Osteoblast (primary cell): ENCODE measurements at regions not wholly inside any gene's neighbourhood (a gene's known extent, or its start where the extent isn't known, plus 50 kb on each side); places are given as distances from the start of the nearest gene placed in this dataset.

Experiments used
- DNase-seq: peaks from one replicate; pipeline ENCODE4 v3.0.0; 2011; ENCODE audit warnings: low spot score, mixed read lengths; ENCODE audit not compliant: insufficient read length; ENCODE audit errors: missing footprints
- H2AFZ ChIP-seq: 2 replicates; pipeline ENCODE4 v1.6.0; 2011; ENCODE audit warnings: mild to moderate bottlenecking, low read length
- H3K27ac ChIP-seq: 2 replicates; pipeline ENCODE4 v1.5.1; 2011; ENCODE audit warnings: mild to moderate bottlenecking, low read depth, low read length, moderate library complexity
- H3K27me3 ChIP-seq: 2 replicates; pipeline ENCODE4 v1.6.0; 2012; ENCODE audit warnings: mild to moderate bottlenecking, control low read depth, inconsistent platforms, low read length, moderate library complexity; ENCODE audit not compliant: insufficient read depth
- H3K36me3 ChIP-seq: 2 replicates; pipeline ENCODE4 v1.5.1; 2011; ENCODE audit warnings: mild to moderate bottlenecking, low read length, control low read depth, moderate library complexity; ENCODE audit not compliant: insufficient read depth
- H3K4me1 ChIP-seq: 2 replicates; pipeline ENCODE4 v1.5.1; 2011; ENCODE audit warnings: mild to moderate bottlenecking, low read length, control low read depth, moderate library complexity; ENCODE audit not compliant: insufficient read depth
- H3K4me2 ChIP-seq: 2 replicates; pipeline ENCODE4 v1.6.0; 2011; ENCODE audit warnings: mild to moderate bottlenecking, low read length; ENCODE audit not compliant: insufficient read depth
- H3K4me3 ChIP-seq: fragments of 200-600 bp; sonication (generic); 3 replicates; pipeline ENCODE4 v1.5.1; 2012; ENCODE audit warnings: mild to moderate bottlenecking, low read length, inconsistent platforms; ENCODE audit not compliant: insufficient read depth
- H3K79me2 ChIP-seq: 2 replicates; pipeline ENCODE4 v1.6.0; 2012; ENCODE audit warnings: mild to moderate bottlenecking, low read length, control low read depth, inconsistent platforms; ENCODE audit not compliant: insufficient read depth
- H3K9me3 ChIP-seq: 2 replicates; pipeline ENCODE4 v1.5.1; 2011; ENCODE audit warnings: low read depth, low read length, control low read depth
- H4K20me1 ChIP-seq: 2 replicates; pipeline ENCODE4 v1.6.0; 2012; ENCODE audit warnings: mild to moderate bottlenecking, low read length, control low read depth; ENCODE audit not compliant: insufficient read depth
- CTCF ChIP-seq: IDR thresholded peaks from 2 replicates; pipeline ENCODE4 v1.5.1; 2011; ENCODE audit warnings: mild to moderate bottlenecking, low read depth, low read length, moderate library complexity; ENCODE audit errors: extremely low read depth

DNA sequence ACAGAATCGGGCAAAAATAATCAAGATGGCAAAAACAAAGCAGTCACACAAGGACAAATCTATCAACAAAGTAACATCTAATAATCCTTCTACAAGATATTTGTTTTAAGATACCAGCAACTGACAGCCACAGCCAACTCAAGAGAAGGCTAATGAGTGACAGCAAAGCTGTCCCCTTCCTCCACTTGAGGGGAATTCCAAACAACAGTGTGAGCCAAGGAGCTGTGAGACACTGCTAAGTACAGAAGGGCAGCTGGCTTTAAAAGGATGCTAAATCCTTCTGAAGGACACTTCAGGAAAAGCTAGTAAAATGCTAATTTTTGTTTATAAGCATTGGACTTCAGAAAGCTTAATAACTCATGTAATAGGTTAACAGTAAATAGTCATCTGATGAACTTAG, 120.3 kb upstream of the GOLGA8J start:
- Histone ChIP-seq H4K20me1 (no peaks in the 10 kb centered on the region), H3K27me3 (peaks cover 45% of the 10 kb centered on the region), H3K36me3 (no peaks in the 10 kb centered on the region), H3K9me3 (no peaks in the 10 kb centered on the region), H3K27ac (no peak overlapping the region), H3K4me1 (no peaks in the 10 kb centered on the region), H3K4me3 (no peak overlapping the region), H3K79me2 (no peaks in the 10 kb centered on the region), H2AFZ (no peak overlapping the region), H3K4me2 (no peak overlapping the region)
- TF ChIP-seq CTCF: no peak
- no peak for DNase-seq

GRCh38 chr15:29959384-29960137, 123.2 kb upstream of the GOLGA8J start:
- H3K9me3 ChIP-seq: no peaks in the 10 kb centered on the region
- peak; percentile 3 for DNase-seq
- no peak overlapping the region for H3K4me2 ChIP-seq
- no peaks in the 10 kb centered on the region for H3K36me3 ChIP-seq
- no peaks in the 10 kb centered on the region for H3K79me2 ChIP-seq
- H3K27me3 ChIP-seq: peaks cover 29% of the 10 kb centered on the region
- no peaks in the 10 kb centered on the region for H4K20me1 ChIP-seq
- no peak overlapping the region for H3K27ac ChIP-seq
- no peak overlapping the region for H3K4me3 ChIP-seq
- TF ChIP-seq CTCF: no peak
- no peak overlapping the region for H2AFZ ChIP-seq
- no peaks in the 10 kb centered on the region for H3K4me1 ChIP-seq

DNA sequence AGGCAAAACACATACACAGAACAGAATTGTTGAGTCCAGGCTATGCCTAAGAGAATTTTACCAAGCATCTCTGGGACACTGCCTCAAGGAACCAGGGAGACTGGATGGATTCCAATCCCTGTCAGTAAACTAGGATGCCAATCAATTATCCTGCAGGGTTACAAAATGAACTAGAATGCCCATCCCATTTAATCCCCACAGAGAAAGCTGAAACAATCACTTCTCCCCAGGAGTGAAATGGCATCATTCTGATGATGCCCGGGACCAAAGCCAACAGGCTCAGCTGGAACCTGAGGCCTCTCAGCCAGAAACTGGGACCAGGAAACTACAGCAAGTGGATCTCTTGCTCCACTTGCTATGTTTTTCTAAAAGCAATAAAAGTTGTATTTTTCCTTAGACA, 130.0 kb upstream of the TJP1 start:
- Histone ChIP-seq H4K20me1 (no peaks in the 10 kb centered on the region), H2AFZ (no peak overlapping the region), H3K36me3 (no peaks in the 10 kb centered on the region), H3K79me2 (no peaks in the 10 kb centered on the region), H3K4me3 (no peak overlapping the region), H3K9me3 (no peaks in the 10 kb centered on the region), H3K27me3 (peaks cover 8% of the 10 kb centered on the region), H3K4me1 (no peaks in the 10 kb centered on the region), H3K4me2 (no peak overlapping the region), H3K27ac (no peak overlapping the region)
- no peak for DNase-seq
- TF ChIP-seq CTCF: no peak

DNA sequence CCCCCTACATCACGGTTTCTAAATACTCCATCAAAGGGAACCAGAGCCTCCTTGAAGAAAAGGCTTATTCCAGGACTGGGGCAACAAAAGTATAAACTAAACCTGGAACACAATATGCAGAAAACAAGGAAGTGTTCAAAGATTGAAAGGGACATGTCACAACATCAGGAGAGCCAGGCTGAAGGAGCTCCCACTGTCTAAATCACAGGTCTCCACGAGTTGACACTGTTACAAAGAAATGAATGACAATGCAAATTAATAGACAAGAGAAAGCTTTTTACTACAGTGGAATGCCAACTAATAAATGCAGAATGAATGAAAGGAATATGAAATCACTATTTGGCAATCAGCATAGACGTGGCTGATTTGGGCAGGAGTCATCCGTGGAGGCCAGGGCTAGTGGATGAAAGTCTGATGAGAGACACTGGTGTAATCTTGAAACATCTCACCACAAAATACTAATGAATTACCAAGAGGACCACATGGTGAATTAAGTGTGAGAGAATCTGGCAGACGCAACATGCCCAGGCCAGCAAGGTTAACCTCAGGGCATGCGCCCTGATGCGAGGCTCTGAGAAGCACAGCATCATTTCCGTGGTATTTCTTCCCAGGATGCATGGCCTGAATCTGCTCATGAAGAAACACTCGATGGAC, 123.8 kb upstream of the TJP1 start:
- H3K4me2 ChIP-seq: no peak overlapping the region
- H3K27me3 ChIP-seq: no peaks in the 10 kb centered on the region
- no peaks in the 10 kb centered on the region for H3K36me3 ChIP-seq
- H3K9me3 ChIP-seq: no peaks in the 10 kb centered on the region
- H3K4me3 ChIP-seq: no peak overlapping the region
- no peak for TF ChIP-seq CTCF
- H3K79me2 ChIP-seq: no peaks in the 10 kb centered on the region
- peak overlapping the region; percentile 14 for H3K27ac ChIP-seq
- no peak overlapping the region for H2AFZ ChIP-seq
- H3K4me1 ChIP-seq: peaks cover 14% of the 10 kb centered on the region
- no peaks in the 10 kb centered on the region for H4K20me1 ChIP-seq
- peak; percentile 25 for DNase-seq
